GM18507 (cell line): ENCODE measurements at regions not wholly inside any gene's neighbourhood (a gene's known extent, or its start where the extent isn't known, plus 50 kb on each side); places are given as distances from the start of the nearest gene placed in this dataset.
A peak's percentile ranks its signal among the peaks of the same experiment; 100 is the strongest.

Experiments
- DNase-seq: peaks from one replicate; pipeline ENCODE4 v3.0.0; 2011; ENCODE audit warnings: low read depth; ENCODE audit not compliant: insufficient read length; ENCODE audit errors: extremely low spot score
- FAIRE-seq: peaks from 2 replicates; lab custom pipeline; 2011; peaks lifted over from hg19 to GRCh38; lab: Jason Lieb, UNC

GRCh38 chr17:72497915-72498314 lies 377.1 kb downstream of the SOX9 start:
- FAIRE-seq, result no peak

GRCh38 chr17:72498364-72499210 lies 377.8 kb downstream of the SOX9 start:
- no peak for FAIRE-seq
- no peak for DNase-seq

More at GRCh38 chr17:72497915-72498314, 377.1 kb downstream of the SOX9 start:
- DNase-seq, result no peak

- DNase-seq (no peak), FAIRE-seq (no peak)
Observed at GRCh38 chr17:72501404-72502370, 380.9 kb downstream of the SOX9 start.

GRCh38 chr17:72502371-72503341 lies 381.8 kb downstream of the SOX9 start:
- DNase-seq (no peak), FAIRE-seq (no peak)

DNA sequence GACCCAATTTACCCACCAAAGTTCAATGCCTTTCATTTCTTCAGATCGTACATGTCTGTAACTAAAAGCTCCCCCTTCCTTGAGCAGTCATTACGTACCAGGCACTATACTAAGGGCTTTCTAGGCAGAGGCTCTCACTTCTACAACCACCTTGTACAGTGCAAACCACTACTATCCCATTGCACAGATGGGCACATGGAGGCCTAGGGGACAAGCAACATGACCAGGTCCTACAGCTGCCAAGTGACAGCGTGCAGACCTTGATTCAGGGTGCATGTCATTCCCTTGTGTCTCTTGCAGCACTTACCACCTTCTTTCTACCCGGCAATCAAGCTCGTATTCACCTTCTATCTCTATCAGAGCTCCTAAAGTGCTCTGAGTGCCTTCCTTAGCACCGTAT lies 382.7 kb downstream of the SOX9 start:
- FAIRE-seq, result no peak
- DNase-seq, result no peak

DNA sequence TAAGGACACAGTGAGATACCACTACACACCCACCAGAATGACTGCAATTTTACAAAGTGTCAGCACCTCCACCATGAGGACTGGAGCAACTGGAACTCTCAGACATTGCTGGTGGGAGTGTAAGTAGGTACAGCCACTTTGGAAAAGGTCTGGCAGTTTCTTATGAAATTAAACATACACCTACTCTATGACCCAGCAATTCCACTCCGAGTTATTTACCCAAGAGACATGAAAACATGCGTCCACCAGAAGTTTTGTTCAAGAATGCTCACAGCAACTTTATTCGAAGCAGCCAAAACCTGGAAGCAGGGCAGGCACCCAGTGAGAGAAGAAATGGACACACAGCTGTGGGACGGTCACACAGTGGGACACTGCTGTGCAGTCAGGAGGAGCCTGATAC lies 384.0 kb downstream of the SOX9 start:
- DNase-seq (no peak), FAIRE-seq (no peak)

- FAIRE-seq (no peak), DNase-seq (no peak)
Observed at GRCh38 chr17:72506773-72507172, 386.0 kb downstream of the SOX9 start.

GRCh38 chr17:72507370-72507769 lies 386.6 kb downstream of the SOX9 start:
- no peak for FAIRE-seq
- DNase-seq, result no peak

DNA sequence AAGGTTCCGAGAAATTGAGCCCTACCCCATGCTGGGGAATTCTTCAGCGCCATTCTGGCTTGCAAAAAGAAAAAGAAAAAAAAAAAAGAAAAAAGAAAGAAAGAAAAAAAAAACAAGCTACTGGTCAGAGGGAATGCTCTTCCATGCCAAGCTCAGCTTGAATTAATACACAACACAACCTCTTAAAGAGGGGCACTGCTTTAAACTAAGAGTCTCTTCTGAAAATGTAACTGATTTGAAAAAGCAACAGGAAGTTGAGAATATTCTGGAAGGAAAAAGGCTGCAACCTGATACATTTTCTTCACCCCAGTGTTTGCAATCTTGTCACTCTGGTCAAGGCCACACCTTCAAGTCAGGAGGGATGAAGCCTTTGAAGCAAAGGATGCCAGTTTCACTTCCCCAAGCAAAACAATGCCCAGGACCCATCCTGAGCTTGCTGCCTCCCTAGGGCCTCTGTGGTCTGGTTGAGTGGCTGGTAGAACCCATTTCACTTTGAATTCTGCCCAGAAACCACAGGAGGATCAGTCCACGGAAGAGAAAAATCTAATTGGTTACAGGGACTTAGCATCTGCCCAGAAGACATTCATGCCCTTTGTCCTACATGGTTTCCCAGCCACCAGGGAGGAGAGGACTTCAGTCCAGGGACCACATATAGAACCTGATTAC lies 389.7 kb downstream of the SOX9 start:
- FAIRE-seq (peak; percentile 84), DNase-seq (no peak)

GRCh38 chr17:72511242-72511641 lies 390.4 kb downstream of the SOX9 start:
- no peak for FAIRE-seq
- no peak for DNase-seq

GRCh38 chr17:72511874-72512273 lies 391.1 kb downstream of the SOX9 start:
- DNase-seq (no peak), FAIRE-seq (no peak)

GRCh38 chr17:72512649-72513556 lies 392.1 kb downstream of the SOX9 start:
- peak; percentile 70 for FAIRE-seq
- DNase-seq, result no peak

DNA sequence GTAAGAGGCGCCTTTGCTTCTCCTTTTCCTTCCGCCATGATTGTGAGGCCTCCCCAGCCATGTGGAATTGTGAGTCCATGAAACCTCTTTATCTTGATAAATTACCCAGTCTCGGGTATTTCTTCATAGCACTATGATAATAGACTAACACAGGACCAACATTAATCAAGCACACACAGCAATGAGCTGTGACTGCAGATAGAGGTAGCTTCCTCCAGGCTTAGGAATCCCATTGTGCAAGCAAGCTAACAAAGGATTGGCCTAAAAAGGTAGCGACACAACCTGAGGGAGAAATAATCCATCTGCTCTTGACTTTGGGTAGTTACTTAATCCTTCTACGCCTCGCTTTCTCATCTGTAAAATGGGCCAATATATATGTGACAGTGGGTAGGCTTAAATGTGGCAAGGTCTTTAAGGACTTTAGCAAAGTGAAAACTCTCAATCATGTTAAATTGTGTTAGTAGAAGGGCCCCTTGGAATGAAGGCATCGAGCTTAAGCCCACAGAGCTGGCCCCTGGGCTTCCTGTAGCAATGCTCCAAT lies 393.6 kb downstream of the SOX9 start:
- no peak for FAIRE-seq
- DNase-seq, result no peak

GRCh38 chr17:72514891-72515290 lies 394.1 kb downstream of the SOX9 start:
- DNase-seq (no peak), FAIRE-seq (no peak)

DNA sequence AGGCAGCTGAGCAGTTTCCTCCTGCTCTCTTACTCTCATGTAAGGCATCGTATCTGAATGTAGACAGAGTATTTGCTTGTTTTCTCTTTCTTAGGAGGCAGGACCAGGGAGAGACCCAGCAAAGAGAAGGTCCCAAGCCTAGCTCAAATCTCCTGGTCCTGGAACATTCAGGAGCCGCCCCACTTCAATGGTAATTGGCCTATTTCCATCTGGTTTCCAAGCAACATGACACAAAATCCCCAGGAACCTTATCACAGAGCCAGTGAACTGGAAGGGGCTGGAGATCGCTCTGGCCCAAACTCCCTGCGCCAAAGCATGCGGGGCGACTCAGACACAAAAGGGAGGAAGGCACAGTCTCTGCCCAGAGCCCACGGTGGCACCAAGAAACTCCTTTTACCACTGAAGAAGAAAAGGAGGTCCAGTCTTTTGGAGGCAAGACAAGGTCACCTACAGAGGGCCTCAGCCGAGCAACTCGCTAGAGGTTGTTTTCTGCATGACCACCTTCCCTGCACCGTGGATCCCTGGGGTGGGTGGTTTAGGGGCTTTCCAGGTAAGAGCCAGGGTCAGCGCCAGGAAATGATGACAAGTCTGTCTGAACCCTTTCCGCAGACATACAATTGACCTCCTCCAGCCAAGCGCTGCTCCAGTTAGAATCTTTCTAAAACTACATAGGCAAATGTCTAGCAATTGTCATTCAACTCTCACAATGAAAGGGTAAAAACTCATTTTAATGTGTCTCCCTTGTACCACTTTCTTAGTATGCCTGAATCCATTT lies 394.7 kb downstream of the SOX9 start:
- DNase-seq (no peak), FAIRE-seq (peak; percentile 87)

DNA sequence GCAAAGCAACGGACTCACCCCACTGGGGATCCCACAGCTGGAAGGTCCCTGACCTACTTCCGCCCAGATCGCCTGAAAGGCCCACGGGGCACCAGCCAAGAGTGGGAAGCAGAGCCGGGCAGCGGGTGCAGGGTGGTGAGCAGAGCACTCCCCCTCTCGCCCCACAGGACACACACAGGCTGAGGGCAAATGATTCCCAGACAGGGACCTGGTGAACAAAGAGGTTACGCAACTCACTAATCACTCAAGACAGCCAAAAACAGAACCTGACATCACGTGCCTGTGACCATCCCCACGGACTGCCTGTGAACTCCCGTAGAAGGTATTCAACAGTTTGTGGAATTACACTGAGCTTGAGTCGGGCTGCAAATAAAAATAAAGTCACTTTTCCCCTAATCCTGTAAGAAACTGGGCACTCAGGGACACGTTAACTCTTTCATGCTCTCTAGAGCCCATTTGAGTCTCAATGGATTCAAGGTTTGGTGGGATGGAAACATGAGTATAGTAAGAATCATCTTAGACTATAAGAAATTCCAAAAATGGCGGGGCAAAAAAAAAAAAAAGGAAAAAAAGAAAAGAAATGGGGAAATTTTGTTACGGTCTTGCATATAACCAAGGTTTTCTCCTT lies 396.1 kb downstream of the SOX9 start:
- peak; percentile 76 for FAIRE-seq
- no peak for DNase-seq
